Stimulated activated CD4-positive, alpha-beta T cell treated with anti-CD3 and anti-CD28 coated beads, TNF-alpha, amount 100 ng/mL, for 24 hours (primary cell): ENCODE measurements at regions not wholly inside any gene's neighbourhood (a gene's known extent, or its start where the extent isn't known, plus 50 kb on each side); places are given as distances from the start of the nearest gene placed in this dataset.

ENCODE experiments used
- DNase-seq, 3 experiments: peaks; one replicate each; pipeline ENCODE4 v3.0.0-alpha.2; 2020; ENCODE audit warnings: low read depth in 3 of 3

DNA sequence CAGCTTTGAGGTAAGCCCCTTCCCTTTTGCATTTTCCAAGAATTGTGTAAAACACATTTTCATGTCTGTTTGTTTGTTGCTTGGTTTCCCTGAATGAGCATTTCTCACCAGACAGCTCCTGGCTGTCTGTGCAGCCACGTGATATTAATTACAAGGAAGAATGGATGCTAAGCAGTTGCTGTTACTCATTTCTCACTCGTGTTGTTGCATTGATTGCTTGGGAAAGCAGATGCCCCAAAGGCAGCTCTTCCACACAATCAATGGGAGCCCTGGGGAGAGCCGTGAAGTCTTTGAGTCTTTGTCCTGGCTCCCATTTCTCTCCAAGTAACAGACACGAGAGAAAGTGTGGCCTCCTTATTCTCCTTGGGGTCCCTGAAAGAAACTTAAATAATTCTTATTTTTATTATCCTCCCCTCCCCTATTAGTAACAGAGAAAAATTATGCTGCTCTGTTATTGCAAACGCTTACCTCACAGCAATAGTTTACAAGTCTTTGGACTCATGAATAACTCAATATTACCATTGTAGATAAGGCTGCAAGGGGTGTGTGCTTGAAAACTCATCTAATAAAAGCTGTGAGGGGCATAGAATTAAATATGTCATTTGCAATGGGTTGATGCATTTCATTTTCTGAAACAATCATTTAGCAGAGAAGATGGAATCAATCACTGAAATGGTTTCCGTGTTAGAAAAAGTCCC is 127.7 kb upstream of the CAMK1G start:
- no peak for DNase-seq

DNA sequence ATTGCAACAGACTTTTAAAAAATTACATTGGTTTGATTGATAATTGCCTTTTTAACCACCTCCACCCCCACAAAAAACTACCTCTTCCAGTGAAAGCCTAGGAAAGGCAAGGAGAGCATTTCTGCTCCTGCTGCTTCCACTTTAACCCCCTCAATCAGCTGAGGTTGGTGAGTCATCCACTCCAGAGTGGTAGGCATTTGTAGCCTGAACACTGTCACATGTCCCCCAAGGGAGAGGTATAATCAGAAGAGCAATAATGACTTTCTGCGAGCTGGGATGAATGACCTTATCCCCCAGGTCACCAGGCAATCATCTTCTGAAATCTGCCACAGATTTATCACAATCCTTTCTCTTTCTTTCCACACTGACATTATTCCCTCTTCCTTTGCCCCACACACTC is 126.6 kb upstream of the CAMK1G start:
- no peak for DNase-seq

DNA sequence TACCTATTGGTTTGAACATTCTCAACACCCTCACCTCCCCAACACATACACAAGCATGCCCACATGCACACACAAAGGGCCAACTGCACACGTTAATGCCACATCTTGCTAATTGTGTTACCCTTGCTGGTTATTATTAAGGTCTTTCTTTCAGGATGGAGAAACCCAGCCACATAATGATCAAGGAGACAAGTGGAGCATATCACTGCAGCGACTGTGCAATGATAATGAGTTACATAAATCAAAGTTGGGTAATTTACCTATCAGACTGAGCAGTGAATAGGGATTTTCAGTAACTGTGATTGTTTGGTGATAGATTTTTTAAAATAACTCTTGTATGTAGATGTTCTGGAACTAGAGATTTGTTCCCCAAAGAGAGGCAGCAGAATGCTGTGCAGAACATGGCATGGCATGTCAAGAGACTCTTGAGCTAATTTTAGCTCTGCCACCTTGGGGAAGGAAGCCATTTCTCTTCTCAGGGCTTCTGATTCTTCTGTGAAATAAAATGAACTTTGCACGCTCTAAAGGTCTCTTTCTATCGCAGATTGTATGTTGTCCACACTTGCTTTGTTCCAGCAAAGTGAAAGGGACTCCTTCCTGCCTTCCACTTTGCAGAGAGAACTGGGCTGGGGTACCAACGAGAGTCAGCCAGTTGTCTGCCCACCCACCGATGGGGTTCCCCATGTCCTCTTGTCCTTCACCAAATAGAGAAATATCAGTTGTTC is 126.0 kb upstream of the CAMK1G start:
- DNase-seq, result no peak

DNA sequence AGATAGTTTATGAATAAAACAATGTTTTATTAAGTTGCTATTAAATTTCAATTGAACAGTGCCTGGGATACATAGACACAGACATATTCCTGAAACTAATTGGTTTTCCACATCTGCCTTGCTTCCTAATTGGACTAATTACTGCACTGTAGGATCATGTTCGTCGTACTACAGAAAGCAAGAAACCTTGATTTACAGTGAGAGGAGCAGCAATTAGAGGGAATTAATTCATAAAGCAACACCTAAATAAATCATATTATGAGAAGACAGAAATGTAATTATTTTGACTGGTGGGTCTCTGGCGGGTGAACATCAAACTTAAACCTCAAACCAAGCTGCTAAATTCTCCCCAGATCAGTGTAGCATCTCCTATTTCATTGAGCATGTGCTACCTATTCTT is 124.6 kb upstream of the CAMK1G start:
- DNase-seq, result no peak

DNA sequence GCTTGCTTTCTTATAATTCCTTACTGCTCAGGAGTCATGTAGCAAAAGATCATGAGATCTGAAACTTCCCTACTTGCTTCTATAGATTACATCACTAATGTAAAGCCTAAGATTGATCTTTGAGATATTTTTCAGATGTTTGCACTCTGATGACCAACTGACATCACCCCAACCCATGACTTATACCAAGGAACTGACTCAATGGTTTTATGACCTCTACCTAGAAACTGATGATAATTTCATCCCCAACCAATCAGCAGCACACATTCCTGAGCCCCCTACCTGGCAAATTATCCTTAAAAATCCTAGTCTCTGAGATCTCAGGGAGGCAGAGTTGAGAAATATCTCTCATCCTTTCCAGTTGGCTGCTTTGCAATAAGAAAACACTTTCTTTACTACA is 122.3 kb upstream of the CAMK1G start:
- no peak for DNase-seq

DNA sequence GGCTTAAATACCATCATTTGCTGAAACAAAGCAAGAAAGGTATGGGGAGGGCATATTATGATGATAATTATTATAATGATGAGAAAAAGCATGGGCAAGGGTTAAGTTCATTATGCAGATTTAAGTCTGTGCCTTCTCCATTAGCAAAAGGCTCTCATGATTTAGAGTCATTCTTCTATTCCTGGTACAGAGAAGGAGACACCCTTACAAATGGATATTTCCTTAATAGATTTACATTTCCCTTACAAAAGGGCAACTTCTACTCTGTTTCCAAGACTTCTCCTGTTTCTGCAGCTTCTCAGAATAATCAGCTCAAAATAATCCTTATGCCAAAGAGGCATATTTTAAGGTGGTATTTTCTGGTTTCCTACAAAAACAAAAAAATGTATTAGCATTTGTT is 121.1 kb upstream of the CAMK1G start:
- no peak for DNase-seq

DNA sequence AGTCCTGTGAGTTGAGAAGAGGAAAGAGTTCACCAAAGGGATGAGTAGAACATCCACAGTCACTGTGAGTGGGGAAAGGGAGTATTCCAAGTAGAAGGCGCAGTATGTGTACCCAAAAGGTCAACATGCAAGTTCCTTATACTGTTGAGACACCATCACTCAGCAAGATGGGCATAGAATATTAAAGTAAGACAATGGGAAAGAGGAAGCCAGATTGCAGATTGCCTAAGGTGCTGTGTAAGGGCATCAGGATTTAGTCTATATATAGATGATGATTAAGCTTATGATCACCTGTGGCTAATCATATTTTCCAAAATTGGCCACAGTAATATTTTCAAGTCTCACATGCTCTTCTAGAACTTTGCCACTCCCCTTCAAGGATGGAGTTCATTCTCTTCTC is 120.1 kb upstream of the CAMK1G start:
- DNase-seq, result no peak

DNA sequence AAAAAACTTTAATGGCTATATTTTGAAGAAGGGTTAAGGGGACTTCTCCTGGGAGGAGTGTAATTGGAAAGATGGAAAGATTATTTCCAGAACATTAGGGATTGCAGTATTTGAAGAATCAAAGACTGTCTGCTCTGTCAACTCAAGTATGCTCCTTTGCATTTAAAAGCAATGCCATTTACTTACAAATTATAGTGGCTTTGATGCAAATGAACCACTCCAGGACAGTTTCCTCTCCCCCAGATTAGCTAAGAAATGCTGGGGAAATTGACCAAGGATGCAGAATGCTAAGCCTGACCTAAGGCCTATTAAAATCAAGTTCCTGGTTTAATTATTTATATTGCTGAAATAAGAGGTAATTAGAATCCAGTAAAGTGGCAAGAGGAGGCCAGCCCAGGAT is 110.5 kb upstream of the CAMK1G start:
- no peak for DNase-seq

DNA sequence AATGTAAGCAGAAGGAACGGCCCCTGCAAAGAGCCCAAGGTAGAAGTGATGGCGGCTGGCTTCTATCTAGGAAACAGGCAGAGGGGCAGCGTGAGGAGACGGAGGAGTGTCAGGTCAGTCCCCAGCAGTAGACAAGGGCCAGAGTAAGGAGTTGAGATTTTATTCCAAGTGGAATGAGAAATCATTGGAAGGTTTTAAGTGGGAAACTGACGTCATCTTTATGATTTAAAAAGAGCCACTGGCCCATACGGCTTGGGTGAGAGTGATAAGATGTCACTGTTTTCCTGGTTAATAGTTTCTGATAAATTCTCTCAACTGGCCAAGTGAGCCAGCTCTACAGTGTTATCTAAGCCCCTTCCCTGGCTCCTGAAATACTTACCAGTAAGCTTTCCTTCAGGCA is 103.2 kb upstream of the CAMK1G start:
- no peak for DNase-seq

DNA sequence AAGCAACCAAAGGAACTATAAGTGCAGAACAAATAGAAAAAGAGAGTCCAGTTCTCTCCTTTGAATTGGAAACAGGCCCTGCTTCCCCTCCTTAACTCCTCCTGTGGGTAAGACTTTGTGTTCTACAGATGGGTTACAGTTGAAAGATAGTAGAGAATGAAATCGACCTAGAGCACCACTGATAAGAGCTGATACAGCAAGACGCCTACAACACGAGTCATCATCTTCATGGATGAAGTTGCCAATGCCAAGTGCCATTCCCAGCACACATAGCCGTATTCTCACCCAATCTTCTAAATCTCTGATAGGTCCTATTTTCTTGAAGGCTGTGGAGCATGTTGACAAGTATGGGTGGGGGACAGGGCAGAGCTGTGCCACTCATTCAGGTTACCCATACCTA is 99.8 kb upstream of the CAMK1G start:
- DNase-seq, result no peak

DNA sequence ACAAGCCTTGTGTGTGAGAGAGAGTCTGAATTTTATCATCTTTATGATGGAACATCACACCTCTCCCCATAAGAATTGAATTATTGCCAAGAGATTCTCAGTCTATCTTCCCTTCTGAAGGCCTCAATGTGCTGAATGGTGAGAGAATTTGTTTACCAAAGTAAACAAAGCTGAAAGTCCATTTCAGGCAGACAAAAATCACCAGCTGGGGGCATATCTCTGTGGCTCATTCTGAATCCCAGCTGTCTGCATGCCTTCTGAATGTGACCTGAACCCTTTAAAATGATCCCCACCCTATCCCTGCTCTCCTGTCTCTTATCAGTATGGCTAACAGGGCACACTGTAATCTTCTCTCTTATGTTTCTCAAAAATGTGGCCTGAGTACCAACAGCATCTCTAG is 99.1 kb upstream of the CAMK1G start:
- DNase-seq, result no peak

DNA sequence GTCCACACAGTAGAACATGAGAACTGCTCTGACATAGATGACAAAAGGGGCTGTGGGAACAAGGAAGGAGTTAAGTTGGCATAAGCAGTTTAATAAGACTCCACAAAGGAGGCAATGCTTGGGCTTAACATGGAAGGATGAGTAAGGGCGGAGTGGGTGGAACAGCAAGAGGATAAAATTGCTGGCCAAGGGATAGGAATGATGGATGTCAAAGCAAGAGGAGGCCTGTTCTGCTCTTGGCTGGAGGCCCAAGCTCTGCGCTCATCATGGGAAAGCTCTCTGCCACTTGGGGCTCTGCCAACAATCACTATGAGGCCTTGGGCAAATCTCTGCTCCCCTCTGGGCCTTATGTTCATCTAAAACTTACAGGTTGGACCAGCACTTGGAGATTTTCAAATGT is 98.3 kb upstream of the CAMK1G start:
- DNase-seq, result no peak

DNA sequence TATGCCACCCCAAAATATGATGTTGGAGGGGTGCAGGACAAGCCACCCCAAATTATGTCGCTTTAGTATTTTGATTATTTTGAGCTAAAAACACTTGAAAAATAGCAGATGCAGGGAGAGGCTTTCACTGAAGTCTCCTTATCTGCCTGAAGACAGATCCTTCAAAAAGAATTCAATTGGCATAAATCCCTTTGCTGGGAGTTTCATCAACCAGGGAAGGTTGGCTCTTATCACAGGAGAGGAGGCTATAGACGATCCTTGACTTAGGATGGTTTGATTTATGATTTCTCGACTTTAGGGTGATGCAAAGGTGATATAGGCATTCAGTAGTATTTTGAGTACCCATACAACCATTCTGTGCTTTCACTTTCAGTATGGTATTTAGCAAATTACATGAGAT is 97.8 kb upstream of the CAMK1G start:
- DNase-seq, result no peak

DNA sequence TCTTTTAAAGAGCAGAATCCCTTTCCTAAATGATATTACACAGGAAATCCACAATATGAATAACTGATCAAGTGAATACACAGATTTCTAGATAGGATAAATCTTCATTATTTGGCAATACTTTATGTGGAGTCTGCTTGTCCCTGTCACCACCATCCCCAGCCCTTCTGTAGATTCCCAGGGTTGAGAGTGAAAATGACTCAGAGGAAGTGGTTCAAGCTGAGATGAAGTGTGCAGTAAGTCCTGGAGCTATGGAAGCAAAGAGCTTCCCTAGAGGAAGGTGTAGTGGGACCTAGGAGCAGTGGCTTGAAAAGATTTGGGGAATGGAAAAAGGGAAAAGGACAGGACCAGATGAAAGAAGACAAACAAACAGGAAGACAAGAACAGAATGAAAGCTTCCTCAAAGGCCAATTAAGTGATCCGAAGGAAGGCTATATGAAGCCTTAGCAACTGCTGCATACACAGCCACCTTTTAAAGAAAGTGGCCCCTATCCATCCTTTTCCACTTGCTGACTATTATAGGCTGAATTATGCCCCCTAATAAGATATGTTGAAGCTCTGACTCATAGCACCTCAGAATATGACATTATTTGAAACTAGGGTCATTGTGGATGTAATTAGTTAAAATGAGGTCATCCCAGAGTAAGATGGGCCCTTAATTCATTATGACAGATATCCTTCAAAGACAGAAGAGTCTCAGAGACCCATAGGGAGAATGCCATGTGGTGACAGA is 96.5 kb upstream of the CAMK1G start:
- DNase-seq, result no peak

DNA sequence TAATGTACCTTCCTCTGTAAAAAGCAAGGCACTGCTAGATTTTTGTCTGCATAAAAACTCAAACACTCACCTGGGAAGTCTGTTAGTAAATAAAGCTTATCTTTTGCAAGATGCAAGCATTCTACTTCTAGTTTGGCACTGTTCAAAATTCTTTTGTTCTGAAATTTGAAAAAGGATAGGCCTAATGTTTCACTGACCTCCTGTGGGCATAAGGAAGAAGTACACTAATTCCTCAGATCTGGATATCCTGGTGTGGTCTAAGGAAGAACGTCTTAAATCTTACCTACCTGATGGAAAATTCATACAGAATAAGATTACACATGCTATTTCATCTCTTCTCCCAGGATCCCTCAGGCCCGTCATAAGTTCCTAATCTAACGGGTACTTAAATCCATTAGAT is 93.5 kb upstream of the CAMK1G start:
- no peak for DNase-seq

DNA sequence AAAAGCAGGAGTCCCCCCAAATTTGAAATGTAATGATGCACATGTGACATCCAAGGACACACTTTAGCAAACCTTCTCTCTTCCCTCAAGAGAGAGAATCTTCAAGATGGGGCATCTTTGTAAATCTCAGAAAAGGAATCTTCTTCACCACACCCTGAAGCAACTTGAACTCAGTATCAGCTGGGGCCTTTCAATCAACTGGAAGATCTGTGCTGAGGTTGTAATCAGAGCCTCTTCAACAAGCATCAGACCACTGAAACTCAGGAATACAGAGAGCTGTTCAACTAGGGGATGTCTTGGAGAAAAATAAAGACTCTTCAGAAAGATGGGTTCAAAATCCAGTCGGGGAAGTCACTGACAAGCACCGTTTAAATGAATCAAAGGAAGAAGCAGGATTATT is 92.5 kb upstream of the CAMK1G start:
- DNase-seq, result no peak

DNA sequence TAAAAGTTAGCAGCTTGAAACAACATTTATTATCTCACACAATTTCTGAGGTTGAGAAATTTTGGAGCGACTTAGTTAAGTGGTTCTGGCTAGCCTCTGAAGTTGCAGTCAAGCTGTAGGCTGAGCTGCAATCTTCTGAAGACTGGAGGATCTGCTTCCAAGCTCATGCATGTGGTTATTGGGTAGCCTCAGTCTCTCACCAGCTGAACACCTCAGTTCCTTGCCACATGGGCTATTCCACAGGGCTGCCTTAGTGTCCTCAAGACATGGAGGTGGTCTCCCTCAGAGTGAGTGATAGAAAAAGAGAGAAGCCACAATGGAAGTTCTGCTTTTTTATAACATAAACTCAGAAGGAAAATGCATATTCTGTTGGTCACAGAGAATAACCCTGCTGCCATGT is 92.0 kb upstream of the CAMK1G start:
- no peak for DNase-seq

DNA sequence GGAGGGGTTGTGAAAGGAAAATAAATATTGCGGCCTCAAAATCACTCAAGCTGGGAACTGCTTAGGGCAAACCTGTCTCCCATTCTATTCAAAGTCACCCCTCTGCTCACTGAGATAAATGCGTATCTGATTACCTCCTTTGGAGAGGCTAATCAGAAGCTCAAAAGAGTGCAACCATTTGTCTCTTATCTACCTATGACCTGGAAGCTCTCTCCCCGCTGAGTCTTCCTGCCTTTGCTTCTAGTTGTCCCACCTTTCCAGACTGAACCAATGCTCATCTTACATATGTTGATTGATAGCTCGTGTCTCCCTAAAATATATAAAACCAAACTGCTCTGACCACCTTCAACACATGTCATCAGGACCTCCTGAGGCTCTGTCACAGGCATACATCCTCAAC is 91.6 kb upstream of the CAMK1G start:
- no peak for DNase-seq

DNA sequence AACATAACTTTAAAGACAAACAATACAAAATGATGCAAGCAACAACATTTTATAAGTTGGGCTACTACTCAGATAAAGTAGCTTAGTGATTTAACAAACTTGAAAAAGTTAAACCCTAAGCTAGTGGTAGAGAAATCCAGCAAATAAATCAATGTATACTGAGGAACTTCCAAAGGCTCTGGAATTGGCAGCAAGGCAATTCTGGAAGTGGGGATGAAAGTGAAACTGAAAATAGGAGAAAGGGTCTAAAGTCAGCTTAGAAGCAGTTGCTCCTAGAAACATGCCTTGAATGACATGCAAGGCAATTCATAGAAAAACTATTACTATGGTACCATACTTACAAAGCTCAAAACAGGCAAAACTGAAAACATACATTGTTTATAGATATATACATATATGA is 90.0 kb upstream of the CAMK1G start:
- DNase-seq, result no peak

DNA sequence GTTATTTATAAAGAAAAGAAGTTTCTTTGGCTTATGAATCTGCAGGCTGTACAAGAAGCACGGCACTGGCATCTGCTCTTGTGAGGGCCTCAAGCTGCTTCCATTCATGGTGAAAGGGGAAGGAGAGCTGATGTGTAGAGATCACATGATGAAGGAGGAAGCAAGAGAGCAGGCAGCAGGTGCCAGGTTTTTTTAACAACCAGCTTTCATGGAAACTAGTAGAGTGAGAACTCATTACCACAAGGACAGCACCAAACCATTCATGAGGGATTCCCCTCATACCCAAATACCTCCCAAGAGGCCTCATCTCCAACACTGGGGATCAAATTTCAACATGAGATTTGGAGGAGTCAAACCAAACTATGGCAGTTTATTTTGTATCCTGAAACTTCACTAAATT is 85.8 kb upstream of the CAMK1G start:
- DNase-seq, result no peak

DNA sequence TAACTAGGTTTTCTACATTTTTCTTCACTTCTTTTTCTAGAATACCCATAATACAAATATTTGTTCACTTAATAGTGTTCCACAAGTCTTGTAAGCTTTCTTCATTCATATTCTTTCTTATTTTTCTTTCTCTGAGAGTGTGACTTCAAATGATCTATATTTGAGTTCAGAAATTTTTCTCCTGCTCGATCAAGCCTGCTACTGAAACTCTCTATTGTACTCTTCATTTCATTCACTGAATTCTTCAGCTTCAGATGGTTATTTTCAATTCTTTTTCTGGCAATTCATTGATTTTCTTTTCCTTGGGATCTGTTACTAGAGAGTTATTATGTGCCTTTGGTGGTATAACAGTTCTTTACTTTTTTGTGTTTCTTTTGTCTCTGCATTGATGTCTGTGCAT is 82.5 kb upstream of the CAMK1G start:
- no peak for DNase-seq

DNA sequence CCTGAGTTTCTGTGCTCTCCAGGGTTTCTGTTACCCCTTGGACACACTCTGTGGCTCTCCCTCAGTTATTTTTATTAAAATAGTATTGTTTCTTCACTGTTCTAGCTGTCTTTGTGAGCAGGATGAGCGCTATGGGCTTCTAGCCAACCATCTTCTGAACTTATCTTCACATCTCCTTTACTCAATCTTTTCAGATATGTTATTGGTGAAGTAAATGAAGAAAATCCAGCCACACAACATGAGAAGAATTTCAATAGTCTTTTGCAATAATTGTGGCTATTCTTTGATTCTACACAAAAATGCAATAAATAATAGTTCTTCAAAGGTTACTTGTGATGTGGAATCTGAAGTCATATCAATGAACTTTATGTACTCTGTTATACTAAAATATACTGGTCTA is 80.3 kb upstream of the CAMK1G start:
- no peak for DNase-seq

DNA sequence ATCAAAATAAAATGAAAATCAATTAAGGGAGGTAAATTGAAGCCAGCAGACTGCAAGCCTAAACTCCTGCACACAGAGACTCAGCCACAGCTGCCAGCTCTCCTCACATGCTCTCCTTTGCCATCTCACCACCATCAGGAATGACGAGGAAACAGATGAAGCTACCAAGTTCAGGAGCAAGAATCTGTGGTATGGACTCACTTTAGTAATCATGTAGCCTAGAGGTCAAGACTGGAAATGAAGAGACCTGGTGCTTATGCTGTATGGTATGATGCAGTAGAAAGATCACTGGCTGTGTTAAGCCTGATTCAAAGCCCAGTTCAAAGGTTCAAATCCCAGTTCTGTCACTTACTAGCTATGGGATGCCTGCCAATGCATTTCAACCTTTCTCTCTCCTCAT is 78.9 kb upstream of the CAMK1G start:
- no peak for DNase-seq
